ENCODE measurements at regions not wholly inside any gene's neighbourhood (a gene's known extent, or its start where the extent isn't known, plus 50 kb on each side); places are given as distances from the start of the nearest gene placed in this dataset.

DNA sequence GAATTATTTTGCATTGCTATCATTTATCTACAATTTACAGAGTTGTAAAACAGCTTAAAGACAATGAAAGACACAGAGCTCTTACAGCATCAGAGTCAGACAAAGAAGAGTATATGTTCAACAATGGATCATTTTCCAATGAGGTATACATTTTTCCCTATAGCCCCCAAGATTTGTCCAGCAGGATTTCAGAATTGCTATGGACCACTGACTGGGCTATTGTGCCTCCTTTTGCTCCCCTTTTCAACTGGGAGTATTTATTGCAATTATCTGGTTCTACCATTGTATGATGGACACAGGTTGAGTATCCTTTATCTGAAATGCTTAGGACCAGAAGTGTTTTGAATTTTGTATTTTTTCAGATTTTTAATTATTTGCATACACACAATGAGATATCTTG lies 62.5 kb upstream of the DNAH14 start:
- Histone ChIP-seq H3K9me3 (ENCODE audit: control insufficient read depth, insufficient read depth, low read depth, low read length) (no peaks in the 10 kb centered on the region), H3K4me1 (ENCODE audit: control insufficient read depth, extremely low read depth, insufficient read depth, low read length) (no peaks in the 10 kb centered on the region), H3K4me3 (replicated peaks in 1 of 4; ENCODE audit: control extremely low read depth in 1 of 4, insufficient read depth in 1 of 4, low read depth in 3 of 4, low read length in 4 of 4) (no peak overlapping the region), H3K27ac (ENCODE audit: insufficient read depth, low read length) (no peak overlapping the region), H3K9ac (ENCODE audit: insufficient read depth, low read length) (no peak overlapping the region), H3K79me2 (ENCODE audit: control insufficient read depth, insufficient read depth, low read length) (no peaks in the 10 kb centered on the region), H3K36me3 (ENCODE audit: control insufficient read depth, insufficient read depth, low read length) (no peaks in the 10 kb centered on the region), H2AFZ (ENCODE audit: low read length) (no peak overlapping the region), H3K4me2 (ENCODE audit: extremely low read depth, insufficient read depth, low read length) (no peak overlapping the region), H3K27me3 (ENCODE audit: control insufficient read depth, insufficient read depth, low read length) (no peaks in the 10 kb centered on the region), H4K20me1 (ENCODE audit: control insufficient read depth, extremely low read depth, insufficient read depth, low read length) (no peaks in the 10 kb centered on the region)
- DNase-seq (ENCODE audit: low read depth in 2 of 2) = no peak
- TF ChIP-seq EZH2 (IDR thresholded peaks at IDR 0.05; ENCODE audit: low read length, missing control alignments) = no peak
- TF ChIP-seq, protein P1, sequence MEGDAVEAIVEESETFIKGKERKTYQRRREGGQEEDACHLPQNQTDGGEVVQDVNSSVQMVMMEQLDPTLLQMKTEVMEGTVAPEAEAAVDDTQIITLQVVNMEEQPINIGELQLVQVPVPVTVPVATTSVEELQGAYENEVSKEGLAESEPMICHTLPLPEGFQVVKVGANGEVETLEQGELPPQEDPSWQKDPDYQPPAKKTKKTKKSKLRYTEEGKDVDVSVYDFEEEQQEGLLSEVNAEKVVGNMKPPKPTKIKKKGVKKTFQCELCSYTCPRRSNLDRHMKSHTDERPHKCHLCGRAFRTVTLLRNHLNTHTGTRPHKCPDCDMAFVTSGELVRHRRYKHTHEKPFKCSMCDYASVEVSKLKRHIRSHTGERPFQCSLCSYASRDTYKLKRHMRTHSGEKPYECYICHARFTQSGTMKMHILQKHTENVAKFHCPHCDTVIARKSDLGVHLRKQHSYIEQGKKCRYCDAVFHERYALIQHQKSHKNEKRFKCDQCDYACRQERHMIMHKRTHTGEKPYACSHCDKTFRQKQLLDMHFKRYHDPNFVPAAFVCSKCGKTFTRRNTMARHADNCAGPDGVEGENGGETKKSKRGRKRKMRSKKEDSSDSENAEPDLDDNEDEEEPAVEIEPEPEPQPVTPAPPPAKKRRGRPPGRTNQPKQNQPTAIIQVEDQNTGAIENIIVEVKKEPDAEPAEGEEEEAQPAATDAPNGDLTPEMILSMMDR (conservative IDR thresholded peaks at IDR 0.05 in 1 of 2, IDR thresholded peaks at IDR 0.05 in 1 of 2; ENCODE audit: low read depth in 1 of 2, low read length in 2 of 2) = no peak

DNA sequence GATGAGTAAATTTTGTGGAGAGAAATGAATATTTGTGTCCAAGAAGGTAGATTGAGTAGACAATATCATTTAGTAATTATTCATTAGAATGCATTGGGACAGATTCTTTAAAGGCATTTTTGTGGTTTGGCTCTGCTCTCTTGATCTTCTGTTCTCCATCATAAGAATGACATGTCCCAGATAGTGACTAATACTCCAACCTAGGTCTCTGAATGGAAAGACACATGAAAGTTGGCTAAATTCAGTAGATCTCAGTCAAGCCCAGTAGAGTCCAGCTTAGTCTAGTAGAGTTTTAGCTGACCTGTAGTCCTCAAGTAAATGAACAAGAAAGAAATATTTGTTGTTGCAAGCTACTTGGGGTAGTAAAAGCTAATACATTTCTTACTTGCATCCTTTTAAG lies 61.8 kb upstream of the DNAH14 start:
- H3K27ac ChIP-seq (ENCODE audit: insufficient read depth, low read length) = no peak overlapping the region
- no peak overlapping the region for H3K4me2 ChIP-seq (ENCODE audit: extremely low read depth, insufficient read depth, low read length)
- H3K9ac ChIP-seq (ENCODE audit: insufficient read depth, low read length) = no peak overlapping the region
- no peaks in the 10 kb centered on the region for H4K20me1 ChIP-seq (ENCODE audit: control insufficient read depth, extremely low read depth, insufficient read depth, low read length)
- no peak overlapping the region for H2AFZ ChIP-seq (ENCODE audit: low read length)
- no peak overlapping the region for H3K4me3 ChIP-seq (replicated peaks in 1 of 4; ENCODE audit: control extremely low read depth in 1 of 4, insufficient read depth in 1 of 4, low read depth in 3 of 4, low read length in 4 of 4)
- no peaks in the 10 kb centered on the region for H3K4me1 ChIP-seq (ENCODE audit: control insufficient read depth, extremely low read depth, insufficient read depth, low read length)
- no peaks in the 10 kb centered on the region for H3K79me2 ChIP-seq (ENCODE audit: control insufficient read depth, insufficient read depth, low read length)
- TF ChIP-seq, protein P1 (conservative IDR thresholded peaks at IDR 0.05 in 1 of 2, IDR thresholded peaks at IDR 0.05 in 1 of 2; ENCODE audit: low read depth in 1 of 2, low read length in 2 of 2) = no peak
- TF ChIP-seq EZH2 (IDR thresholded peaks at IDR 0.05; ENCODE audit: low read length, missing control alignments) = no peak
- H3K27me3 ChIP-seq (ENCODE audit: control insufficient read depth, insufficient read depth, low read length) = no peaks in the 10 kb centered on the region
- no peaks in the 10 kb centered on the region for H3K9me3 ChIP-seq (ENCODE audit: control insufficient read depth, insufficient read depth, low read depth, low read length)
- peak in 1 of 2 donors; percentile 68 for DNase-seq (ENCODE audit: low read depth in 2 of 2)
- H3K36me3 ChIP-seq (ENCODE audit: control insufficient read depth, insufficient read depth, low read length) = no peaks in the 10 kb centered on the region

DNA sequence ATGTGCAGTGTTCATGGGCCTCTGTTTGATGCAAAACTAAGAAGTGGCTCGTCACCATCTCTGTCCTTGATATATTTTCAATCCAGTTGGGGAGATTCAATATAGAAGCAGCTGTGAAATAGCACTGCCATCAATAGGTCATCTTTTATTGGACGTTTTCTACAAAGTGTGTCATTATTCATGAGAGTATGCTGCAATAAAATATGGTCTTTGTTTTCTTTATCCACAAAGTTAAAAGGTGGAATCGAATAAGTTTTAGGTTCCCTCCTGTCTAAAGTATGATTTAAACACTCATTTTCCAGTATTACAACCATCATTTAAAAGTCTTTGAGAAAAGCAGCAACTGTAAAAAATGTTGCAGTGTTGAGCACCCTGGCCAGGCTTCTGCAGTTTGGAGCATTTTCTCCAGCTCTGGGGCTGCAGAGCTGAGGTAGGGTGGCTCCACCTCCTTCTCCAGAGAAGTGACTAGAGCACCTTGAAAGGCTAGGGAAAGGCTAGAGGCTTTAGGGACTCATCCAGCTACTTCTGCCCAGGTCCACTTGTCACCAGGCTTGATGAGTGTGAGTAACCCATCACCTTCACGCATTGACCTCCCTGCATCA lies 56.5 kb upstream of the DNAH14 start:
- TF ChIP-seq, protein P1 (conservative IDR thresholded peaks at IDR 0.05 in 1 of 2, IDR thresholded peaks at IDR 0.05 in 1 of 2; ENCODE audit: low read depth in 1 of 2, low read length in 2 of 2) = no peak
- TF ChIP-seq EZH2 (IDR thresholded peaks at IDR 0.05; ENCODE audit: low read length, missing control alignments) = no peak
- DNase-seq (ENCODE audit: low read depth in 2 of 2) = no peak
- Histone ChIP-seq H3K27me3 (ENCODE audit: control insufficient read depth, insufficient read depth, low read length) (no peaks in the 10 kb centered on the region), H4K20me1 (ENCODE audit: control insufficient read depth, extremely low read depth, insufficient read depth, low read length) (no peaks in the 10 kb centered on the region), H3K27ac (ENCODE audit: insufficient read depth, low read length) (no peak overlapping the region), H3K9ac (ENCODE audit: insufficient read depth, low read length) (no peak overlapping the region), H3K36me3 (ENCODE audit: control insufficient read depth, insufficient read depth, low read length) (no peaks in the 10 kb centered on the region), H3K4me3 (replicated peaks in 1 of 4; ENCODE audit: control extremely low read depth in 1 of 4, insufficient read depth in 1 of 4, low read depth in 3 of 4, low read length in 4 of 4) (no peak overlapping the region), H3K4me2 (ENCODE audit: extremely low read depth, insufficient read depth, low read length) (no peak overlapping the region), H3K9me3 (ENCODE audit: control insufficient read depth, insufficient read depth, low read depth, low read length) (no peaks in the 10 kb centered on the region), H3K79me2 (ENCODE audit: control insufficient read depth, insufficient read depth, low read length) (no peaks in the 10 kb centered on the region), H3K4me1 (ENCODE audit: control insufficient read depth, extremely low read depth, insufficient read depth, low read length) (no peaks in the 10 kb centered on the region), H2AFZ (ENCODE audit: low read length) (no peak overlapping the region)

All from fibroblast of lung (primary cell).